ENCODE measurements at regions not wholly inside any gene's neighbourhood (a gene's known extent, or its start where the extent isn't known, plus 50 kb on each side); places are given as distances from the start of the nearest gene placed in this dataset.

DNA sequence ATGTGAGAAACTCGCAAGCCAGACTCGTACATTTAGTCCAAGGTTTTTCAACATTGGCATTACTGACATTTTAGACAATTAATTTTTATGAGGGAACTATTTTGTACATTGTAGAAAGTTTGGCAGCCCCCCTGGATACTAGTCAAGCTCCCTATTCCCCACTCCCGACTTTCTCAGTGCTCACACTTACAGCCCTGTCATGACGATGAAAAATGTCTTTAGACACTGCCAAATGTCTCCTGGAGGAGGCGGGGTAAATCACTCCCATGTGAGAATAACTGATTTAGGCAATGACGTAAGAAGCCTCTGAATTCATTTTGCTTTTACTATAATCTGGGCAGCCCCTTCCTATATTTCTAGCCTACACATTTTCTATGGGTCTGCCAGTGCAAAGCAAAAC lies 535.8 kb upstream of the KLHL1 start:
- Histone ChIP-seq H3K4me3 (ENCODE audit: low read depth in 1 of 2, low read length in 1 of 2) (no peak overlapping the region), H3K27ac (no peak overlapping the region), H3K4me1 (ENCODE audit: control insufficient read depth in 1 of 2, insufficient read depth in 1 of 2, low read depth in 1 of 2, low read length in 1 of 2) (no peaks in the 10 kb centered on the region), H3K36me3 (no peaks in the 10 kb centered on the region), H3K9me3 (no peaks in the 10 kb centered on the region), H3K27me3 (no peaks in the 10 kb centered on the region)
- TF ChIP-seq, protein P1, sequence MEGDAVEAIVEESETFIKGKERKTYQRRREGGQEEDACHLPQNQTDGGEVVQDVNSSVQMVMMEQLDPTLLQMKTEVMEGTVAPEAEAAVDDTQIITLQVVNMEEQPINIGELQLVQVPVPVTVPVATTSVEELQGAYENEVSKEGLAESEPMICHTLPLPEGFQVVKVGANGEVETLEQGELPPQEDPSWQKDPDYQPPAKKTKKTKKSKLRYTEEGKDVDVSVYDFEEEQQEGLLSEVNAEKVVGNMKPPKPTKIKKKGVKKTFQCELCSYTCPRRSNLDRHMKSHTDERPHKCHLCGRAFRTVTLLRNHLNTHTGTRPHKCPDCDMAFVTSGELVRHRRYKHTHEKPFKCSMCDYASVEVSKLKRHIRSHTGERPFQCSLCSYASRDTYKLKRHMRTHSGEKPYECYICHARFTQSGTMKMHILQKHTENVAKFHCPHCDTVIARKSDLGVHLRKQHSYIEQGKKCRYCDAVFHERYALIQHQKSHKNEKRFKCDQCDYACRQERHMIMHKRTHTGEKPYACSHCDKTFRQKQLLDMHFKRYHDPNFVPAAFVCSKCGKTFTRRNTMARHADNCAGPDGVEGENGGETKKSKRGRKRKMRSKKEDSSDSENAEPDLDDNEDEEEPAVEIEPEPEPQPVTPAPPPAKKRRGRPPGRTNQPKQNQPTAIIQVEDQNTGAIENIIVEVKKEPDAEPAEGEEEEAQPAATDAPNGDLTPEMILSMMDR (IDR thresholded peaks at IDR 0.05), result no peak

DNA sequence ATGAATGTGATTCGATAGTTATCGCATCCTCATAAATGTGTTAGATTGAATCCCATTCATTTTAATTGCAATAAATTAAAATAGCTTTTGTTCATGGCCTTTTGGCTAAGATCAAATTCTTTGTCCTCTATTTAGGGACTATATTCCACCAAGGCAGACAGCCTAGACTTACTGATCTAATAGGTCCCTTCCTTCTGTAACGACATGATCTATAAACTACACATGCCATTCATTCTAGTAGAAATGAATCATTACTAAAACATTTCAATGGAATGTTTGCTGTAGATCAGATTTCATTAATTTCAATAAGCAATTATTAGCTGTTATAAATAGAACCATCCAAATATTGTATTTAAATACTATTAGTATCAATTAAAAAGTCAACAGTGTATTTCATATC lies 526.6 kb upstream of the KLHL1 start:
- Histone ChIP-seq H3K4me3 (ENCODE audit: low read depth in 1 of 2, low read length in 1 of 2) (no peak overlapping the region), H3K27ac (no peak overlapping the region), H3K9me3 (no peaks in the 10 kb centered on the region), H3K27me3 (no peaks in the 10 kb centered on the region), H3K4me1 (ENCODE audit: control insufficient read depth in 1 of 2, insufficient read depth in 1 of 2, low read depth in 1 of 2, low read length in 1 of 2) (no peaks in the 10 kb centered on the region), H3K36me3 (no peaks in the 10 kb centered on the region)
- TF ChIP-seq, protein P1 (IDR thresholded peaks at IDR 0.05), result no peak

DNA sequence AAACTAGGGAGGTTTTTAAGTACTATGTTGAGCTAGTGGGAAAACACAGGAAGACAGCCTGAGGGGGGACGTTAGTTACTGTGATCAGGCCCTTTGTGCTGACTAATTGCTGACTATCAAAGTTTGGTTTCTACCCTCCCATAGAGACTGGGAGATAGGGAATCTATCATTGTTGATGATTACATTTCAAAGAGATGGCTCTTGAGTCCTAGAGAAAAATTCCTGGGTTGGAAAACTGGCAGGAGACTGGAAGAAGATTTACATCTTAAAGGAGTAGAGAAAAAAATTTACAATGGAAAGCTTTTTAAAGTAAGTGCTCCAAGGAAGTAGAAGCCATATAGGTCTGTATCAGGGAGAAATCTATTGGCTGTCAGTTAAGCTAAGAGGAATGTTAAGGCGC lies 522.0 kb upstream of the KLHL1 start:
- H3K27ac ChIP-seq, result no peak overlapping the region
- no peak overlapping the region for H3K4me3 ChIP-seq (ENCODE audit: low read depth in 1 of 2, low read length in 1 of 2)
- H3K9me3 ChIP-seq, result no peaks in the 10 kb centered on the region
- H3K36me3 ChIP-seq, result no peaks in the 10 kb centered on the region
- no peaks in the 10 kb centered on the region for H3K27me3 ChIP-seq
- H3K4me1 ChIP-seq (ENCODE audit: control insufficient read depth in 1 of 2, insufficient read depth in 1 of 2, low read depth in 1 of 2, low read length in 1 of 2), result no peaks in the 10 kb centered on the region
- TF ChIP-seq, protein P1 (IDR thresholded peaks at IDR 0.05), result no peak

DNA sequence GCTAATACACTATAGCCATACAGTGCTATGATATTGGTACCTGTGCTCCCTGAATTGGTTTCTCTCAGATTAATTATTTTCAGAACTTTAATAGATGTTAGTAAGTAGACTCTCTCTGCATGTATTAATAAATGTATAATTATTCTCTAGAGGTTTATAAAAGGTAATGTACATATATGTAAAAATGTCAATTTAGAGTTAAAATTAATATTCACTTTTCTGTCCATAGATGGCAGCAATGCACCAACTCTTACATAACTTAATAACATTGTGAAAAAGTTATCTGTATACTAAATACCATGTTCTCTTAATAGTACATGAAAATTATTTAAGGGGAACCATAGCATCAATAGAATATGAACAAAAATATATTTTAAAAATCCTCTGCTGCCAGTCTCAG lies 515.0 kb upstream of the KLHL1 start:
- Histone ChIP-seq H3K9me3 (no peaks in the 10 kb centered on the region), H3K4me3 (ENCODE audit: low read depth in 1 of 2, low read length in 1 of 2) (no peak overlapping the region), H3K27ac (no peak overlapping the region), H3K27me3 (no peaks in the 10 kb centered on the region), H3K4me1 (ENCODE audit: control insufficient read depth in 1 of 2, insufficient read depth in 1 of 2, low read depth in 1 of 2, low read length in 1 of 2) (no peaks in the 10 kb centered on the region), H3K36me3 (no peaks in the 10 kb centered on the region)
- TF ChIP-seq, protein P1 (IDR thresholded peaks at IDR 0.05), result no peak

DNA sequence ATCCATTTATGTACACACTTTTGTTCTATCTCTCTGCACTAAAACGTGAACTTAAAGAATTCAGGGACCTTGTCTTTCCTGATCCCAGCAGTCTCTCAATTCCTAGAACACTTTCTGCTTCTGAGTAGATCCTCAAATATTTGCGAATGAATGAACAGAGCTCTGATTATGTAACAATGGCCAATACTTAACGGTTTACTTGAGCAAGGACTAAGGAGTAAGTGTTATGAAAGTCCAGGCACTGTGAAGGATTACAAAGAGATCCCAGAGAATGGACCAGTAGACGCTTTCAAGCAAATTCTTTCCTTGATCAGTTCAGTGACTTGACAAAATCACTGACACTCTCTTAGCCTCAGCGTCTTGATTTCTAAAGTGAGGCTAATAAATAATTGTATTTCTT lies 514.5 kb upstream of the KLHL1 start:
- H3K36me3 ChIP-seq, result no peaks in the 10 kb centered on the region
- H3K27me3 ChIP-seq, result no peaks in the 10 kb centered on the region
- H3K4me3 ChIP-seq (ENCODE audit: low read depth in 1 of 2, low read length in 1 of 2), result no peak overlapping the region
- TF ChIP-seq, protein P1 (IDR thresholded peaks at IDR 0.05), result no peak
- H3K9me3 ChIP-seq, result no peaks in the 10 kb centered on the region
- H3K27ac ChIP-seq, result no peak overlapping the region
- H3K4me1 ChIP-seq (ENCODE audit: control insufficient read depth in 1 of 2, insufficient read depth in 1 of 2, low read depth in 1 of 2, low read length in 1 of 2), result no peaks in the 10 kb centered on the region

DNA sequence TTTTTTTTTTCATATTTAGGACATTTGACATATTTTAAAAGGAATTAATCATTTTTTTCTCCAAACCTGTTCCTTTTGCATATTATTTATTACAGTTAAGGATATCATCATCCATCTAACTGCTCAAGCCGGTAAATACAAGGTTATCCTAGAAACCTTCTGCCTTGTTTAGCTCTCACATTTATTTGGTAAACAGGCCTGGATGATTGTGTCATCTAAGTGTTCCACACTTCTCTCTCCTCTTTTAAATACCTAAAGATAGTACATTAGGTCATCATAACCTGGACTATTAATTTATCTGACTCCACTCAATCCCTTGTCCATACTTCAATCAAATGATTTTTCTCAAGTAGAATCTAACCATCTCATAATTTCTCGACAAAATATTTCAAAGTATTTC lies 511.7 kb upstream of the KLHL1 start:
- TF ChIP-seq, protein P1 (IDR thresholded peaks at IDR 0.05), result no peak
- Histone ChIP-seq H3K9me3 (no peaks in the 10 kb centered on the region), H3K4me1 (ENCODE audit: control insufficient read depth in 1 of 2, insufficient read depth in 1 of 2, low read depth in 1 of 2, low read length in 1 of 2) (no peaks in the 10 kb centered on the region), H3K36me3 (no peaks in the 10 kb centered on the region), H3K4me3 (ENCODE audit: low read depth in 1 of 2, low read length in 1 of 2) (no peak overlapping the region), H3K27ac (no peak overlapping the region), H3K27me3 (no peaks in the 10 kb centered on the region)
